WTC11 (cell line): ENCODE measurements at regions not wholly inside any gene's neighbourhood (a gene's known extent, or its start where the extent isn't known, plus 50 kb on each side); places are given as distances from the start of the nearest gene placed in this dataset.

Experiments used
- ATAC-seq: fragments of 200-7000 bp; cut with Tn5 transposase; 2 replicates; pipeline ENCODE4 v1.10.0; 2021; ENCODE audit warnings: mild to moderate bottlenecking, moderate library complexity
- CTCF ChIA-PET: fragments of 300-600 bp; sonication (Branson Sonifier 250); formaldehyde crosslinking; loops from one replicate; lab custom pipeline; 2021; ENCODE audit warnings: antibody characterized with exemption; lab: Charles Lee
- POLR2A ChIA-PET: fragments of 350-600 bp; sonication (Branson Sonifier 250); formaldehyde crosslinking; loops from one replicate; lab custom pipeline; 2021; ENCODE audit warnings: antibody characterized with exemption; lab: Charles Lee
- DNase-seq: peaks from one replicate; pipeline ENCODE4 v3.0.0; 2021; ENCODE audit warnings: low spot score
- H3K27ac Mint-ChIP-seq: 2 replicates; pipeline ENCODE4 v1.8.0; 2021; ENCODE audit warnings: mixed read lengths
- H3K27me3 Mint-ChIP-seq: 2 replicates; pipeline ENCODE4 v1.8.0; 2021; ENCODE audit warnings: low read depth, mild to moderate bottlenecking, moderate library complexity, mixed read lengths
- H3K36me3 Mint-ChIP-seq: 2 replicates; pipeline ENCODE4 v1.8.0; 2021; ENCODE audit warnings: mixed read lengths
- H3K4me1 Mint-ChIP-seq: 2 replicates; pipeline ENCODE4 v1.8.0; 2022; ENCODE audit warnings: mixed read lengths
- H3K4me3 Mint-ChIP-seq: 2 replicates; pipeline ENCODE4 v1.8.0; 2021; ENCODE audit warnings: mild to moderate bottlenecking, moderate library complexity, mixed read lengths
- H3K9me3 Mint-ChIP-seq: 2 replicates; pipeline ENCODE4 v1.8.0; 2021; ENCODE audit warnings: mixed read lengths
- ATF3 ChIP-seq: sonication (generic); formaldehyde crosslinking; conservative IDR thresholded peaks from 2 replicates; pipeline ENCODE4 v1.8.1; 2022; ENCODE audit warnings: mild to moderate bottlenecking, missing genetic modification reagents
- E2F1 ChIP-seq: sonication (generic); formaldehyde crosslinking; IDR thresholded peaks from 2 replicates; pipeline ENCODE4 v1.8.0; 2022; ENCODE audit warnings: mild to moderate bottlenecking, missing genetic modification reagents
- E2F5 ChIP-seq: sonication (generic); formaldehyde crosslinking; IDR thresholded peaks from 2 replicates; pipeline ENCODE4 v1.8.1; 2022; ENCODE audit warnings: mild to moderate bottlenecking, moderate library complexity, missing genetic modification reagents
- EMX1 ChIP-seq: fragments of 250-450 bp; sonication (Bioruptor Pico); IDR thresholded peaks from 2 replicates; pipeline ENCODE4 v1.8.0; 2021; ENCODE audit warnings: mild to moderate bottlenecking
- ESRRA ChIP-seq: sonication (generic); formaldehyde crosslinking; IDR thresholded peaks from 2 replicates; pipeline ENCODE4 v1.8.1; 2022; ENCODE audit warnings: mild to moderate bottlenecking, missing genetic modification reagents, borderline replicate concordance
- FOXJ3 ChIP-seq: sonication (generic); formaldehyde crosslinking; IDR thresholded peaks from 2 replicates; pipeline ENCODE4 v1.9.0; 2021; ENCODE audit warnings: missing genetic modification reagents, mild to moderate bottlenecking, borderline replicate concordance
- FOXP4 ChIP-seq: sonication (generic); formaldehyde crosslinking; IDR thresholded peaks from 2 replicates; pipeline ENCODE4 v1.8.0; 2022; ENCODE audit warnings: mild to moderate bottlenecking, missing genetic modification reagents
- GABPB1 ChIP-seq: sonication (generic); formaldehyde crosslinking; IDR thresholded peaks from 2 replicates; pipeline ENCODE4 v1.8.1; 2023; ENCODE audit warnings: mild to moderate bottlenecking, missing genetic modification reagents
- GRHL2 ChIP-seq: fragments of 250-450 bp; sonication (Bioruptor Pico); IDR thresholded peaks from 2 replicates; pipeline ENCODE4 v1.8.0; 2022; ENCODE audit warnings: mild to moderate bottlenecking, moderate library complexity; ENCODE audit not compliant: insufficient replicate concordance, severe bottlenecking
- HMGA2 ChIP-seq: fragments of 250-450 bp; sonication (Bioruptor Pico); IDR thresholded peaks from 2 replicates; pipeline ENCODE4 v1.4.0; 2021; ENCODE audit warnings: mild to moderate bottlenecking, moderate library complexity
- IRF2 ChIP-seq: sonication (generic); formaldehyde crosslinking; IDR thresholded peaks from 2 replicates; pipeline ENCODE4 v1.8.0; 2022; ENCODE audit warnings: low read depth, missing genetic modification reagents, borderline replicate concordance
- KAT7 ChIP-seq: sonication (generic); formaldehyde crosslinking; IDR thresholded peaks from 2 replicates; pipeline ENCODE4 v1.8.1; 2023; ENCODE audit warnings: missing genetic modification reagents, mild to moderate bottlenecking, borderline replicate concordance
- NFYB ChIP-seq: sonication (generic); formaldehyde crosslinking; conservative IDR thresholded peaks from 2 replicates; pipeline ENCODE4 v1.8.0; 2022; ENCODE audit warnings: low read depth, missing genetic modification reagents
- OVOL2 ChIP-seq: fragments of 250-450 bp; sonication (Bioruptor Pico); IDR thresholded peaks from 2 replicates; pipeline ENCODE4 v1.9.0; 2021; ENCODE audit warnings: mild to moderate bottlenecking, borderline replicate concordance
- RELA ChIP-seq: sonication (generic); formaldehyde crosslinking; IDR thresholded peaks from 2 replicates; pipeline ENCODE4 v1.8.1; 2022; ENCODE audit warnings: missing genetic modification reagents, mild to moderate bottlenecking, borderline replicate concordance
- SOX15 ChIP-seq: fragments of 250-450 bp; sonication (Bioruptor Pico); IDR thresholded peaks from 2 replicates; pipeline ENCODE4 v1.9.0; 2021; ENCODE audit warnings: mild to moderate bottlenecking
- SP1 ChIP-seq: sonication (generic); formaldehyde crosslinking; conservative IDR thresholded peaks from 2 replicates; pipeline ENCODE4 v1.8.1; 2022; ENCODE audit warnings: missing genetic modification reagents
- ZNF219 ChIP-seq: sonication (generic); formaldehyde crosslinking; IDR thresholded peaks from 2 replicates; pipeline ENCODE4 v1.8.0; 2023; ENCODE audit warnings: missing genetic modification reagents, mild to moderate bottlenecking, borderline replicate concordance
- ZNF263 ChIP-seq: sonication (generic); formaldehyde crosslinking; IDR thresholded peaks from 2 replicates; pipeline ENCODE4 v1.8.1; 2022; ENCODE audit warnings: low read depth, mild to moderate bottlenecking, moderate library complexity, missing genetic modification reagents
- ZNF281 ChIP-seq: sonication (generic); formaldehyde crosslinking; IDR thresholded peaks from 2 replicates; pipeline ENCODE4 v1.8.0; 2023; ENCODE audit warnings: mild to moderate bottlenecking, missing genetic modification reagents
- TF ChIP-seq, protein P1 (sequence below): sonication (generic); formaldehyde crosslinking; IDR thresholded peaks from 2 replicates; pipeline ENCODE4 v1.8.0; 2022; ENCODE audit warnings: mild to moderate bottlenecking, missing genetic modification reagents
- TF ChIP-seq, protein P2 (sequence below): sonication (generic); formaldehyde crosslinking; IDR thresholded peaks from 2 replicates; pipeline ENCODE4 v1.8.1; 2023; ENCODE audit warnings: mild to moderate bottlenecking, missing genetic modification reagents, moderate library complexity
- TF ChIP-seq, protein P3 (sequence below): fragments of 200-600 bp; IDR thresholded peaks from 2 replicates; pipeline ENCODE4 v1.8.0; 2022; ENCODE audit warnings: antibody characterized with exemption

DNA sequence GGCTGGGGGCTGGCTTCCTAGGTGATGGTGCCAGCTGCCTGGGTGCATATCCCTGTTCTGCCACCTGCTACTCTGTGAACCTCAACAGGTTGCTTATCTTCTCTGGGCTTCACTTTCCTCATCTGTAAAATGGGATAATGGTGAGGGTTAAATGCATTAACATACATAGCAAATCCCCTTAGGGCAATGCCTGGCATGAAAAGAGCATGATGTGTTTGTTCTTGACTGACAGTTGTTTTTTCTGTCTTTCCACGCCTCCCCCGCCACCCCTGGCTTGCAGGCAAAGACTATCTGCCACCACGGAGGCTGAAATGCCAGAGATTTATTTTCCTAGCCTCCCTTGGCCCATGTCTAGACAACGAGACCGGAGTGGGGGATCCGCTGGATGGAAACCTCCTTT, 280.5 kb downstream of the NSG2 start (continued):
- TF ChIP-seq ZNF281 (CRISPR knock-in tag) (no peak), KAT7 (CRISPR knock-in tag) (no peak), ESRRA (CRISPR knock-in tag) (no peak), ZNF219 (no peak), IRF2 (no peak), E2F1 (CRISPR knock-in tag) (no peak), GABPB1 (CRISPR knock-in tag) (no peak), OVOL2 (CRISPR knock-in tag) (no peak), GRHL2 (CRISPR knock-in tag) (no peak), ZNF263 (CRISPR knock-in tag) (no peak), NFYB (CRISPR knock-in tag) (no peak)

DNA sequence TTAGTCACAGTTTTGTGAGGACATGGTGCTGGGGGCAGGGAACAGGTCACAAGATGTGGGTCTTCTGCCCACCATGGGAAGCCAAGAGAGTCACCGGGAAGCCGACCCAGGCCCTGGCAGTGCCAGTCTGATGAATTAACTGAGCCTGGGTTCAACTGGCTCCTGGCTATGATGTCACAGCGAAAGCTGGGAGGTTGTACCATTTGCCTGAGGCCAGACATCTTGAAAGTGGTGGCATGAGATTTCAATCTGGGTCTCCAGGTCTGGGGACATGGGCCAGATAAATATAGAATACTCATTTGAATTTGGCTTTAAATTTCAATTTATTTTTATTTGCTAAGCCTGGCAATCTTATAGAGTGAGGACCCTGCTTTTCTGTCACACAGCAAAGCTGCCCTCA, 280.9 kb downstream of the NSG2 start:
- Mint-ChIP-seq H3K27ac (no peak overlapping the region), H3K4me1 (peaks cover 32% of the 10 kb centered on the region), H3K9me3 (no peaks in the 10 kb centered on the region), H3K27me3 (peaks cover 5% of the 10 kb centered on the region)
- POLR2A ChIA-PET: interaction anchor here (0.7 kb wide), 2 partner anchors 109 to 1169 kb away, joined by 3 to 5 read pairs; no protein-coding TSS in a partner anchor
- ATAC-seq (no peak), DNase-seq (no peak)
- TF ChIP-seq HMGA2 (CRISPR knock-in tag) (no peak), EMX1 (CRISPR knock-in tag) (no peak), RELA (no peak), FOXP4 (CRISPR knock-in tag) (no peak)
- TF ChIP-seq, protein P1, sequence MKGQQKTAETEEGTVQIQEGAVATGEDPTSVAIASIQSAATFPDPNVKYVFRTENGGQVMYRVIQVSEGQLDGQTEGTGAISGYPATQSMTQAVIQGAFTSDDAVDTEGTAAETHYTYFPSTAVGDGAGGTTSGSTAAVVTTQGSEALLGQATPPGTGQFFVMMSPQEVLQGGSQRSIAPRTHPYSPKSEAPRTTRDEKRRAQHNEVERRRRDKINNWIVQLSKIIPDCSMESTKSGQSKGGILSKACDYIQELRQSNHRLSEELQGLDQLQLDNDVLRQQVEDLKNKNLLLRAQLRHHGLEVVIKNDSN (CRISPR knock-in tag): no peak
- TF ChIP-seq, all 79 proteins: peak for 0
- CTCF ChIA-PET: interaction anchor here (0.6 to 3.8 kb wide), 11 partner anchors 12 to 424 kb away, joined by 3 to 16 read pairs (median 6); partner anchors contain the start of gene MSX2
- Mint-ChIP-seq H3K4me3 (no peak overlapping the region), H3K36me3 (no peaks in the 10 kb centered on the region)

DNA sequence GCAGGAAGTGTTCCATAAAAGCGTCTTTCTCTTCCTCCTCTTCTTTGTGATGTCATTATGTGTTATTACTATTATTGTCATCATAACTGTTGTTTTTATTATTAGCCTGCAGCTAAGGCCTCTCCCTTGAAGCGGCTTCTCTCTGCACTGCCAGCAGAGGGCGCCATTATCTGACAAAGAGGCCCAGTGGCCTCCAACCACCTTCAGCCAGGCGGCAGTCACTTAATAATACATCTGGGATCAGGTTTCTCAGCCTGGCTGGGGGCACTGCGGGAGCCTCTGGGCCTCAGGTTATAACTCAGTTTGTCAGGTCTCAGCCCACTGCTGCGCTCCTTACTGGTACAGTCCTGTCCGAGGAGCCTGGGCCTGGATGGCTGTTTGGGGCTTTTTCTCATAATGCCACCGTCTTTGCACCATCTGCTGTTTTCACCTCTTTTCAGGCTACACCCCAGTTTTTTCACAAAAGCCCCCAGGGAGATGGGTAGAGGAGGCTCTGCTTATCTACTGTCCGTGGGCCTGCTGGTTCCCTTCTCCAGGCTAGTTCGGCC, 281.9 kb downstream of the NSG2 start:
- Mint-ChIP-seq H3K4me3 (no peak overlapping the region), H3K27me3 (no peaks in the 10 kb centered on the region; the same call in 1 of the 2 replicates), H3K9me3 (no peaks in the 10 kb centered on the region), H3K4me1 (peaks cover 32% of the 10 kb centered on the region), H3K27ac (no peak overlapping the region; the same call in 1 of the 2 replicates), H3K36me3 (no peaks in the 10 kb centered on the region)
- ChIA-PET POLR2A (interaction anchor here (0.6 to 0.7 kb wide), 3 partner anchors 110 to 1170 kb away, joined by 3 to 5 read pairs (median 3); no protein-coding TSS in a partner anchor), CTCF (interaction anchor here (0.5 to 3.8 kb wide), 27 partner anchors 8 to 523 kb away, joined by 3 to 16 read pairs (median 4); partner anchors contain the start of genes MSX2 and NSG2)
- DNase-seq: peak; percentile 92
- peak; percentile 92 for ATAC-seq
- TF ChIP-seq, protein P2, sequence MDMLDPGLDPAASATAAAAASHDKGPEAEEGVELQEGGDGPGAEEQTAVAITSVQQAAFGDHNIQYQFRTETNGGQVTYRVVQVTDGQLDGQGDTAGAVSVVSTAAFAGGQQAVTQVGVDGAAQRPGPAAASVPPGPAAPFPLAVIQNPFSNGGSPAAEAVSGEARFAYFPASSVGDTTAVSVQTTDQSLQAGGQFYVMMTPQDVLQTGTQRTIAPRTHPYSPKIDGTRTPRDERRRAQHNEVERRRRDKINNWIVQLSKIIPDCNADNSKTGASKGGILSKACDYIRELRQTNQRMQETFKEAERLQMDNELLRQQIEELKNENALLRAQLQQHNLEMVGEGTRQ (CRISPR knock-in tag): no peak
- TF ChIP-seq FOXJ3 (CRISPR knock-in tag) (no peak), SP1 (CRISPR knock-in tag) (peak; percentile 18; the same call in 1 of the 2 replicates), E2F5 (no peak), SOX15 (no peak), ATF3 (CRISPR knock-in tag) (no peak), ZNF219 (no peak)
- TF ChIP-seq, protein P3, sequence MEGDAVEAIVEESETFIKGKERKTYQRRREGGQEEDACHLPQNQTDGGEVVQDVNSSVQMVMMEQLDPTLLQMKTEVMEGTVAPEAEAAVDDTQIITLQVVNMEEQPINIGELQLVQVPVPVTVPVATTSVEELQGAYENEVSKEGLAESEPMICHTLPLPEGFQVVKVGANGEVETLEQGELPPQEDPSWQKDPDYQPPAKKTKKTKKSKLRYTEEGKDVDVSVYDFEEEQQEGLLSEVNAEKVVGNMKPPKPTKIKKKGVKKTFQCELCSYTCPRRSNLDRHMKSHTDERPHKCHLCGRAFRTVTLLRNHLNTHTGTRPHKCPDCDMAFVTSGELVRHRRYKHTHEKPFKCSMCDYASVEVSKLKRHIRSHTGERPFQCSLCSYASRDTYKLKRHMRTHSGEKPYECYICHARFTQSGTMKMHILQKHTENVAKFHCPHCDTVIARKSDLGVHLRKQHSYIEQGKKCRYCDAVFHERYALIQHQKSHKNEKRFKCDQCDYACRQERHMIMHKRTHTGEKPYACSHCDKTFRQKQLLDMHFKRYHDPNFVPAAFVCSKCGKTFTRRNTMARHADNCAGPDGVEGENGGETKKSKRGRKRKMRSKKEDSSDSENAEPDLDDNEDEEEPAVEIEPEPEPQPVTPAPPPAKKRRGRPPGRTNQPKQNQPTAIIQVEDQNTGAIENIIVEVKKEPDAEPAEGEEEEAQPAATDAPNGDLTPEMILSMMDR: peak; percentile 79
